HG03159 (cell line): ENCODE measurements at regions not wholly inside any gene's neighbourhood (a gene's known extent, or its start where the extent isn't known, plus 50 kb on each side); places are given as distances from the start of the nearest gene placed in this dataset.
"Not testable (repeated sequence)": the region's sequence is repeated elsewhere in the genome, so short reads cannot be mapped to it uniquely, and the experiment has no call there.

Source experiments
- ATAC-seq: cut with Tn5 transposase; IDR thresholded peaks from one replicate; pipeline ENCODE4 v1.9.1; 2021; ENCODE audit warnings: mild to moderate bottlenecking, moderate library complexity; ENCODE audit not compliant: unreplicated experiment

DNA sequence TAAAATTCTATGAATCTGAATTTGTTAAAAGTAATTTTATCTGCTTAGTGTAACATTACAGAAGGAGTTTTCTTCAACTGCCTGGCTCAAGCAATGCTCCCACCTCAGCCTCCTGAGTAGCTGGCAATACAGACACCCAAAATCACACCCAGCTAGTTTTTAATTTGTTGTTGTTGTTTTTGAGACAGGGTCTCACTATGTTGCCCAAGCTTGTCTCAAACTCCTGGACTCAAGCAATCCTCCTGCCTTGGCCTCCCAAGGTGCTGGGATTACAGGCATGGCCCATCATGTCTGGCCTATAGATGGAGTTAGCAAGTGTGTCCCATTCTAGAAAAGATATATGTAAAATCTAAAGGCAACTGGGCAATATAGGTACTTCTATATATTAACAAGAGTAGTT lies 1580.4 kb upstream of the PRR20A start:
- no peak for ATAC-seq

DNA sequence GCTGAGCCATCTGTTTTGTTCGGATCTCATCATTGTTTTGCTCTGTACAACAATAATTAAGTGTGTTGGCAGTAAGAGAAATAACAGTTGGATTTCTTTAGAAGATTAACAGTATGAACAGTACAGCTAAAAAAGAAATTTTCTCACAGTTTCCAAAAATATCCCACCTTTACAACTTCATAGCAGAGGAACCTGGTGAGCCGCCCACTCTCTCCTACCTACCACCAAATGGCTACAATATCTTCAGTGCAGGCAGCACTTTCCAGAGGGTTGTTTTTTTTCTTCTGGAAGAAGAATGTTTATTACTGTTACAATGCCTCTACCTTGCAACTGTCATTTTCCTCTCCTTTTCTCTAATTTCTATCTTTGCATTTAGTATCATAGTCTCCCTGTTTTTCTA lies 1577.5 kb upstream of the PRR20A start:
- no peak for ATAC-seq

DNA sequence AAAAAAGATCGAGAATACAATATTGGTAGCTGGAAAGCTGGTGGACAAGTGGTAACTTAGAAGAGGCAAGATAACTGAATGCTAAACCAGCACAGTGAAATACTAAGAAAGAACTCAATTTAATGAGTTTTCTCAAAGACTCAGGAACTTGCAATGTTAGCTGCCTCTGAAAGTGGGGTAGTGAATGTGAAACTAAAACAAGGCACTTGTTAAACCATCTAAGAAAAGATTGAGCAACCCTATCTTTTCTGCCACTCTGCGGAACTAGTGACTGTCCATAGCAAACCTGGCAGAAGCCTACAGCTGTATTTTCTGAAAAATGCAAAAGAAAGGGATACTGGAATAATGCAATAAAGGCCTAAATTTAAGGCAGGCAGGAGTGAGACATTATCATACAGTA lies 1574.4 kb upstream of the PRR20A start:
- ATAC-seq = no peak

DNA sequence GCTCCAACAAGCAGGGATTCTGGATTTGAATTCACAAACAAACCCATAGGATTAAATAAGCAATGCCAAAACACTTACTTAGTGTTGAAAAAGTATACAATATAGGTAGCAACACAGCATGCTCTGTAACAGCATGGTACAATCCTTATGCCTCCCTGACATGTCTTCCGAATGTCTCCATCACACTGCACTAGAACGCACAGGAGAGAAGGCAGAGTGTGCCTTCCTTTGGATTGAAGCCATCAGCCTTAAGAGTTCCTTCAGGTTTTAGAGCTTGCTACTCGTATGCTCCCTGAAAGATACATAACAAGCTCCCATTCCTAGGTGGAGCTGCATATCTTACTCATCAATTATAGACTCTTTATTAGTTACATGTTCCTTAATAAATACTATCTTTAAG lies 1573.9 kb upstream of the PRR20A start:
- no peak for ATAC-seq

DNA sequence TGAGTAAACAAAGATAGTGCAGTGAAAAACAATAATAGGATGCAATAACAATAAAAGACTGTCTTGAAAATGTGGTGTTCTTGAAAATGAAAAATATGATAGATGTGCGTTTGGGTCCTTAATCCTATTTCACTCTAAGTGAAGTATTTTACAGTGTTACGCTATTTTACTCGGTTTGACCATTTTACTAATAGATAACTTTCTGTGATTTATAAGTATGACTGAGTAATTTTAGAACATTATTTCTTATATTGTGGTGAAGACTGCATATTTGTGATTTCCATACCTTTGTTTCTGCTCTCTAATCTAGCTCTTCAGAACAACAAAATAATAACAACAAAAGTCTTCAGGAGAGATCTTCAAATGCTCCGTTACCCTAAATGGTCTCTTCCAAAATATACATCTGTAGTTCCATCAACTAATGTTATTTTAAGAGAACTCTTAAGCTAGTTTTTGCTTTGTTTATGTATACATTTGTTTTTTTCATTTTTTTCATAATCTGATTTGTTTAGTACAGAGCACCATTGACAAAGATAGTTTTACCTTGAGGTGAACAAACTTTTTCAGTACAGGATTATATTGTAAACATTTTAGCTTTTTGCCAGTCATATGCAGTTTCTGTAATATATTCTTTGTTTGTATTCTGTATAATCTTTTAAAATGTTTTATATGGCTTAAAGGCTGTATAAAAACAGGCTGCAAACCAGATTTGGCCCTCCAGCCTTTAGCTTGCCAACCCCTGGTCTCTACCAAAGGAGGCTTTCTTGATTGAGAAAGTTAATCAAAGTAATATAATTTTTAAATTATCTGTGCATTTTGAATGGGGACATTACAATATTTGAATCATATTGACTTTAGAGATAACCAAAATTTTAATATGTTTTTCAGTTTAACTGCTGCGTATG lies 1572.7 kb upstream of the PRR20A start:
- ATAC-seq = no peak

DNA sequence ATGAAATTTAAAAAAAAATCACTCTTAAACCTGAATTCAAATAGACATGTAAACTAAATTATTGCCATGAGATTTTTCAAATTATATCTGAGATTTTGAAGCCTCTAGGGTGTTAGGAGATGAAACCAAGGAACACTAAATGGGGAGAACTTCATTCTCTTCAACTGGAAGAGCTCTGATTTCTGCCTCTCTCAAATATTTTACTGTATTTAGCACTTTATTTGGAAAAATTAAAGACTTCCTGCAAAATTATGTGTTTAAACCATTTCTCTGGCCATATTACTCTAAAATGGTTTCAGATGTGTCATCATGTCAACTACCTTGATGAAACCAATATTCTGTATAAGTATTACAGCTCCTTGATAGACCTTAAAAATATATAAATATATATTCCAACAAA lies 1571.6 kb upstream of the PRR20A start:
- no peak for ATAC-seq

DNA sequence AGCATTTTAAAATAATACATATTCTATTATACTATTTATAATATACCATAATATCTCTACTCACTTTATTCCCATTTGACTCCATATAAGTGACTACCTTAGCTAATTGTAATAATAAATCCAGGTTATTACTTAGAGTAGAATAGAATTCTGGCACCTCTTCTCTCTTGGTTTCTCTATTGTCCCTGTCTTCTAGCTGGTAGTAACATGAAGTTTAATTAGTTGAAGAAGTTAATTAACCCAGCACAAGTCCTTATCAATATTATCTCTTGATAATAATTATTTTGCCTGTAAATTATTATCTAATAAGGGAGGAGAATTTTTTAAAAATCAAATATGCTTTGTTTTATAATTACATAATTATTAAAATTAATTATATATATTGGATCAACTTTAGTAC lies 1571.2 kb upstream of the PRR20A start:
- ATAC-seq = no peak

DNA sequence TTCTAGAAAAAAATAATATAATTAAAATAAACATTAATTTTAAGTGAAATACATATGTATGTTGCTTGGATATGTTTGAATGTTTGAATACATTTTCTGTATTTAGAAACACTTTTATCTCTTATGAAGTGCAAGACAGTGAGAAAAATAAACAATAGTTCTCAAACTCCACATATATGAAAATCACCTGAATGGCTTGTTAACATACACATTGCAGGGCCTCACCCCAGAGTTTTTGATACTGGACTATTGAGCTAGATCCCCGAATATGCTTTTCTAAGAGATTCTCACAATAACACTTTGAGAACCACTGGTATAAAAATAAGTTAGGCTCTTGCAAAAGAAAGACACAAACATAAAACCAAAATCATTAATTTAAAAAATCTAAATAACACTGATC lies 1570.3 kb upstream of the PRR20A start:
- no peak for ATAC-seq

DNA sequence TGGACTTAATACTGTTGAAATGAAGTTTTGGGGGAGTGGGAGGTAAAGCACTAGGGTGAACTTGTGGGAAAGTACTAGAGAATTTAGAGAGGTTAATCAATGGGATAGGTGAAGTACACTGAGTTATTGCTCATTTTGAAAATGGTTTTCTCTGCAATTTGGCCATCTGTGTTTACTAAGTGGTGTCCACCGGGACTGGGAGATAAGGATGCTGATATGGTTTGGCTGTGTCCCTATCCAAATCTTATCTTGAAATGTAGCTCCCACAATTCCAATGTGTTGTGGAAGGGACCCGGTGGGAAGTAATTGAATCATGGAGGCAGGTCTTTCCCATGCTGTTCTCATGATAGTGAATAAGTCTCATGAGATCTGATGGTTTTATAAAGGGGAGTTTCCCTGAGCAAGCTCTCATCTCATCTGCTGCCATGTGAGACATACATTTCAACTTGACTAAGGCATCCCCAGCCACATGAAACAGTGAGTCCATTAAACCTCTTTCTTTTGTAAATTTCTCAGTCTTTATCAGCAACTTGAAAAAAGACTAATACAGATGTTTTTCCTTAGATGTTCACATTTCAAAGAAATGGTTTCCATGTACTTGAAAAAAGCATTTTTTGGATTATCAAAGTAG lies 1569.4 kb upstream of the PRR20A start:
- no peak for ATAC-seq

DNA sequence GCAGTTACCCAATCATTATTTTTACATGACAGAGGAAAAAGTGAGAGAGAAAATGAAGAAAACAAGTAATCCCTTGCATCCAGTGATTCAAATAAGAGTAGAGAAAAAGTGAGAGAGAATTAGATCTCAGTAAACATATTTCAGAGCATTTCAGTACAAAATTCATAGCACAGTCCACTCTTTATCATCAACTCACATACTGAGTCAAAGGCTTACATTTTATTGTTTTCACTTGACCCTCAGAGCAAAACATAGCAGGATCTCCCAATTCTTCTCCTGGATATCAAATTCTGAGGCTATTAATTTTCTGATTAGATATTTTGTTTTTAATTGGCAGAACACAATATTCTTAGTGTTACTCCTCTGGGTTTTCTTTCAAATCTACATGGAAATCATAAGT lies 1568.3 kb upstream of the PRR20A start:
- no peak for ATAC-seq

DNA sequence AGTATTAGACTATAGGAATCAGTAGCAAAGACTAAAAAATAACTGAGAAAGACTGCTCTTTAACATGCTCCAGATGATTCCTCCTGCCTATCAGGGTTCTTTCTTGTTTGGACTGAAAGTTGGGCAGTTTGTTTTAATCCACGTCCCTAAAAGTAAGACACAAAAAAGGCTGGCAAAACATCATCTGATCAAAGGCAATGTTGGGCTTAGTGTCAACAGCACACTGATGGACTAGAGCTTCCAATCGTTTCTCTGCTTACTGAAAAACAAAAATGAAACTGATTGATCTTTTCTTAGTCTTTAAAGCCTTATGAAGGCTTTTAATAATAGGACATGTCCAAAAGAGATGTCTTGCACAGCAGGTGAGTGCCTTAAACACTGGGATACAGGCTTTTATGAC lies 1567.9 kb upstream of the PRR20A start:
- no peak for ATAC-seq

DNA sequence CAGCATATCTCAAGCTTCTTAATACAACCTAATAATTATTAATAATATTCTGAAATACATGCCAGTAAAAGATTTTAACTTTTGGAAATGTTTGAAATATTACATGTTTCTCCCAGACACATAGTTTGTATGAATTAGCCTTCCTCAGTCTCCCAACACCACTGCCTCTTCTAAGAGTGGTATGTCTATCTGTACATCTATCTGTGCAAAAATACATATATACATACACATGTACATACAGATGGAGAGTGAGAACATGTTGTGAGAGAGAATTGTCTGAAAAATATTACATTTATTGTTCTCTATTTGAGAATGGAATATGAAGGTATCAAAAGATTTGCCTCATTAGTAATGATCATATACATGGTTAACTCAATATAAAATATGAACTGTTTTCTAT lies 1567.2 kb upstream of the PRR20A start:
- no peak for ATAC-seq

DNA sequence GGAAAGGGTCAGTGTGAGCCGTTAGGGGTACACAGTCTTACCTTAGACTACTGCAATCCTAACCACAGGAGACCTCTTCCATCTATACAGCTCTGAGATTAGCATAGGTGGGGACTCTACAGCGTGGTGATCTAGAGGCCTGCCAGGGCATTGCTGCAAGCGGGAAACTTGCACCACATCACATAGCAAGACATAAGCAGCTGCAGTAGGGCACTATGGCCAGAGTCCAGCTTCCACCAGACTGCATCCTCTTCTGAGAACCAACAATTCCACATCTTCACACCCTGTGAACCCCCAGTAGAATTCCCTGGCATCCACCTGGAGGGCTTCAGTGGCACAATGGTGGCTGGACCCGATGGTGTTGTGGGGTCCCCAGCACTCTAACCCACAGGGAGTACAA lies 1564.3 kb upstream of the PRR20A start:
- ATAC-seq = no peak

DNA sequence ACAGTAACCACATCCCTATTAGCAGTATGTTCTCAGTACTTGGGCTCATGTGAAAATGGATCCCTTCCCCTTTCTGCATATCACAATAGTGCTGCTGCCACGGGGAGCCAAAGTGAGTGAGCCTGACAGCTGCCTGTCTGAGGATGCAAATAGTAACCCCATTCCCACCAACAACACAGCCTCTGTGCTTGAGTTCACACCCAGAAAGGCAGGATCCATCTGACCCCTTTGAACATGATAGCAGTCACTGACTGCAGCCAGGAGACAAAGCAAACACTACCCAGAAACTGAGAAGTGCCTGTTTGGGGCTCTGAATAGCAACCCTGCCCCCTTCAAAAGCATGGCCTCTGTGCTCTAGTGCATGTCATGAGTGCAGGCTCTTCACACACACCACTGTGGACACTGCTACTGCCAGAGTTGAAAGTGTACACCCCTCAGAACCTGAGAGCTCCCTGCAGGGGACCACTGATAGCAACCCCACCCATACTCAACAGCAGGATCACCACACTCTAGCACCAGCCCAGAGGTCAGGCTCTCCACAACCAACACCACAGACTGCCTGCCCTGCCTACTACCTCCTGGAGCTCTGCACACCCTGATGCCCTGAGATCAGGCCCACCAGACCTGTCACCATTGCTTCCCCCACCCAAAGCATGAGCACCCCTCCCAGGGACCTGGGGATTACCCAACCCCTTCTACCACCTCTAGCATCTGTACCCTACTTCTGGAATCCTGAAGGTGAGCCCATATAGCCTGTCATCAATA lies 1563.5 kb upstream of the PRR20A start:
- ATAC-seq = no peak

DNA sequence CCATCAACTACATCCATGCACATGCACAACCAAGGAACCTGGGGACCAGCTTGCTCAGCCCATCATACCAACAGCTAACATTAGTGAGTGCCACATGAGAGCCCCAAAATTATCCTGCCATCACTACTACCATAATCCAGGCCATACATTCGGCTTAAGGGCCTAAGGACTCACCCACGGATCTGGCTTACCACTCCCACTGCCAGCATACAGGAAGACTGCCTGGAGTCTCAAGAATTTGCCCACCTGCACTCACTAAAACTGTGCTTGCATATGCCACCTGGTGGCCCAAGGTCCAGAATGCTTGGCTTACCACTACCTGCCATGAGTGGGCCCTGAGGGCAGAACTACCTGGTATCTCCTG lies 1562.9 kb upstream of the PRR20A start:
- ATAC-seq = no peak

DNA sequence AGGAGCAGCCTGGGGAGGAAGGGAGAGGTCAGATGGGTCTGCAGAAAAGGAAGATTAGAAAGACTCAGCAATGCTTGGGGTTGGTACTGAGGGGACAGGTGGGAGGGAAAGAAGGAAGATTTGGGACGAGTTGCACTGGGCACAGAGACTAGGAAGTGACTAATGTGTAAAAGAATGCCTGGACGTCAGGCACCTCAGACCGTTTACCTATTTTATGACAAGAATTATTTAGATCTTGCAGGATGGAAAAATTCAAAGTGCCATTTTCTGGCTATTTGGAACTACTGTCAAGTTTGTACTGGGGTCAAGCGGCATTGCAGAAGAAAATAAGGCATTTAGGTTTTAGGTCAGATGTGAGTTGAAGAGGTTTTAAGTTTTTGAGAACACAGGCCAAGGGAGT lies 1558.4 kb upstream of the PRR20A start:
- not testable (repeated sequence) for ATAC-seq

DNA sequence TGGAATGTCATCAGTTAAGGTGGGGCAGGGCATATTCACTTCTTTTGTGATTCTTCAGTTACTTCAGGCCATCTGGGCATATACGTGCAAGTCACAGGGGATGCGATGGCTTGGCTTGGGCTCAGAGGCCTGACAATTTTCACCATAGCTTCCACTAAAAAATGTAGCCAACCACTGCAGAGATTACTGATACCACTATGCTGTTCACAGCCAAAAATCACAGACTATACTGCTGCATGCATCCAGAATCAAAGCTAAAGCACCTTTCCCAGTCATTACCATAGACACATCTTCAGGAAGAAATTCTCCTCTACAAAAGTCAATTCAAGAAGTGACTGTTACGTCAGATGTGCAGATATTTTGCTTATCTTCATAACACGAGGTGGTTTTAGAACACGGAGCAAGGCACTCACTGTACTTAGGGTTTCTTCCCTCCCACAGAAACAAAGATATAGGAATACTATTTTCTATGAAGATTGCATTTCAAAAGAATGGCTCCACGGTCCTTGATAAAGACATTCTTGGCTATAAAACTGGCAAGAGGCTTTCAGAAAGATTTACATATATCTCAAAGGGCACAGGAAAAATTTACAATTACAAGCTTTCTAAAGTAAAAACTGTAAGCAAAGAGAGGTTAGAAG lies 1556.6 kb upstream of the PRR20A start:
- no peak for ATAC-seq

DNA sequence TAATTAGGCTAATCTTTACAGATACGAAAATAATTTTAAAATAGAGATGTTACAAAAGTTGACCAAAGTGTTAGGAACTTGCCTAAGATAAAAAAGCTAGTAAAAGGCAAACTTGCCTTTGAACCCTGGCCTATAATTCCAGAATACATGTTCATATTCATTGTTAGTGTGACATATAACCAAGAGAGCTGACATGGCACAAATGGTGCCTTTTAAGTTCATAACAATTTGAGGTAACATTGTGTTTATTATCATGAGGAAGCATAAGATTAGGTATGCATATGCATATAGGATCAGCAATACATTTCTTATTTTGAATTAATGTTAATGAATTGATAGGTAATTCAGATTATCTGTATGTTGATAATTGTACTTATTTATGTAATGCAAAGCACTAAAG lies 1537.9 kb upstream of the PRR20A start:
- ATAC-seq = no peak

DNA sequence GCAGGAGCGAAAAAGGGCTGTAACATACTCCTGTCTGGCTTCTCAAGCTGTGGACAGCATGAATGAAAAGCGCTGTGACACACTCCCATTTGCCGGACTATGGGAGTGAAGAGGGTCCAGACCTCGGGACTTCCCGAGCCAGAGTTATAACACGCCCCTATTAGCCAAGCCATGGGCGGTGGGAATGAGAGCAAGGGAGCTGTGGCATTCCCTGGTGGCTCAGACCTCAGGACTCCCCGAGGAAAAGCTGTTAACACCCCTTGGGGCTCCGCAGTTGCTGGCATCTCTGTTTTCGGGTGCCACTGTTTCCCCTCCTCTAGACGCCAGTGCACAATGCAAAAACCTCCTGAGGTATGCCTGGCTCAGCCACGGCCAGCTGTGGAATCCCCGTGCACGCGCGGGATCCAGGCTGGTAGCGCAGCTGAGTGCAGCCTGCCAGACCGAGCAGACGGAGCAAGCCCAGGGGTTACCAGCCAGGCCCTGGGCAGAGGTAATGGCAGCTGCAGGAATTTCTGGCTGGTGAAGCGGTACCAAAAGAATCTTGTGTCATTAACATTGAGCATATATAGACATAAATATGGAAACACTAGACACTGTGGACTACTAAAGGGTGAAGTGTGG lies 1534.6 kb upstream of the PRR20A start:
- ATAC-seq = no peak

DNA sequence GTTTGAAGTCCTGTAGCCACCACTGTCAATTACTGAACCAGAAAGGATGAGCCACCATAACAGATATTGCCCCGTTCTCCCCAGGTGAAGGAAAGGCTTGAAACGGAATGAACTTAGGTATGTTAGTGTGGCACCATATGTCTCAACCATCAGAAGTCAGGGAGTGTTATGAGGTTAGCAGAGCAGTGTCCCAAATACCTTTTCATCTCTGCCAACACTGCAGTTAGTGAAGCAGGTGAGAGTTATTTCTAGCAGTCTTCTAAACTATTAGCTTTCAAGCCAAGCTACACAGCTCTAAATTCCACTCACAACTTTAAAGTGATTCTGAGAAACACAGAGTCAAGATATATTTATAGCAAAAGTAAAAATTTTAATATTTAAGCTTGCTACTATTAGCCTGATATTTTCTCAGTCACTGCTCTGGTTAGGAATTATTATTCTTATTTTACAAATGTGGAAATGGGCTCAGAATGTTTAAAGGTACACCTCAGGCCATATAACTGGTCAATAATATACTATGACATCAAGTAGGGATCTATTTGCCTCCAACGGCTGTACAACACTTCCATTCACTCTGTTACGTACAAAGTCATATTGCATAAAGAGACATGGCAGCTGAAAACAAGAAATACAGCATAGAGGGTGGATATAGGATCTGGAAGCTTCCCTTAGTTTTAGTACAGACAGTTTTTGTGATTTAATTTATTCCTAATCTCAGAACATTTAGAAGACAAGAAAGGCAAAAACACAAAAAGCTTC lies 1527.1 kb upstream of the PRR20A start:
- no peak for ATAC-seq
